ENCODE measurements at regions not wholly inside any gene's neighbourhood (a gene's known extent, or its start where the extent isn't known, plus 50 kb on each side); places are given as distances from the start of the nearest gene placed in this dataset.

DNA sequence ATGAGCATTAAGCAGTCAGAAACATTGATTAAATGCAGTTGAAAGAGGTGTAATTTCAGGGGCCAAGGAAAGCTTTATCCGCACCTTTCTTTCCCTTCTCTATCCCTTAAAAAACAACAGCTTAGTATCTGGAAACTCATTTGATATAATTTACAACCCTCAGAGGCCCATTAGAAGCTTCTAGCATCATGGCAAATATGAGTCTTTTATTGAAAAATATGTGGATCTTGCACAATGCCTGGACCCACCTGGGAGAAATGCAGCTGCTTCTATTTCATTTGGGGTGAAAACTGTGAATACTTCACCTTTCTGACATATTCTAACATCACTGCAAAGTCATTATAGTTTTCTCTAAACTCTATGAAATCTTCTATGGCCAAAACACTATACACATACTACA, 492.2 kb upstream of the PSMD7 start:
- Histone ChIP-seq H3K4me2 (ENCODE audit: low read length) (no peak overlapping the region), H3K9me3 (ENCODE audit: insufficient read depth, low read length) (no peaks in the 10 kb centered on the region), H3K27me3 (ENCODE audit: low read depth, low read length) (peaks cover 7% of the 10 kb centered on the region), H3K9ac (ENCODE audit: low read length) (no peak overlapping the region), H3K79me2 (ENCODE audit: low read length) (no peaks in the 10 kb centered on the region), H3K27ac (ENCODE audit: low read length) (no peak overlapping the region), H4K20me1 (ENCODE audit: insufficient read depth, low read length) (no peaks in the 10 kb centered on the region), H2AFZ (ENCODE audit: low read depth, low read length) (no peak overlapping the region), H3K36me3 (replicated peaks; ENCODE audit: low read depth, low read length) (no peaks in the 10 kb centered on the region), H3K4me1 (ENCODE audit: low read length) (no peaks in the 10 kb centered on the region), H3K4me3 (ENCODE audit: low read length) (no peak overlapping the region)
- no peak for TF ChIP-seq EZH2phosphoT487 (IDR thresholded peaks at IDR 0.05; ENCODE audit: low read depth)
- TF ChIP-seq, protein P1, sequence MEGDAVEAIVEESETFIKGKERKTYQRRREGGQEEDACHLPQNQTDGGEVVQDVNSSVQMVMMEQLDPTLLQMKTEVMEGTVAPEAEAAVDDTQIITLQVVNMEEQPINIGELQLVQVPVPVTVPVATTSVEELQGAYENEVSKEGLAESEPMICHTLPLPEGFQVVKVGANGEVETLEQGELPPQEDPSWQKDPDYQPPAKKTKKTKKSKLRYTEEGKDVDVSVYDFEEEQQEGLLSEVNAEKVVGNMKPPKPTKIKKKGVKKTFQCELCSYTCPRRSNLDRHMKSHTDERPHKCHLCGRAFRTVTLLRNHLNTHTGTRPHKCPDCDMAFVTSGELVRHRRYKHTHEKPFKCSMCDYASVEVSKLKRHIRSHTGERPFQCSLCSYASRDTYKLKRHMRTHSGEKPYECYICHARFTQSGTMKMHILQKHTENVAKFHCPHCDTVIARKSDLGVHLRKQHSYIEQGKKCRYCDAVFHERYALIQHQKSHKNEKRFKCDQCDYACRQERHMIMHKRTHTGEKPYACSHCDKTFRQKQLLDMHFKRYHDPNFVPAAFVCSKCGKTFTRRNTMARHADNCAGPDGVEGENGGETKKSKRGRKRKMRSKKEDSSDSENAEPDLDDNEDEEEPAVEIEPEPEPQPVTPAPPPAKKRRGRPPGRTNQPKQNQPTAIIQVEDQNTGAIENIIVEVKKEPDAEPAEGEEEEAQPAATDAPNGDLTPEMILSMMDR (IDR thresholded peaks at IDR 0.05; ENCODE audit: low read depth, low read length), result no peak

GRCh38 chr16:73798471-73798870, 498.1 kb upstream of the PSMD7 start:
- H2AFZ ChIP-seq (ENCODE audit: low read depth, low read length), result no peak overlapping the region
- TF ChIP-seq EZH2phosphoT487 (IDR thresholded peaks at IDR 0.05; ENCODE audit: low read depth), result no peak
- TF ChIP-seq, protein P1 (IDR thresholded peaks at IDR 0.05; ENCODE audit: low read depth, low read length), result no peak
- no peaks in the 10 kb centered on the region for H3K79me2 ChIP-seq (ENCODE audit: low read length)
- no peak overlapping the region for H3K9ac ChIP-seq (ENCODE audit: low read length)
- no peaks in the 10 kb centered on the region for H3K4me1 ChIP-seq (ENCODE audit: low read length)
- no peaks in the 10 kb centered on the region for H4K20me1 ChIP-seq (ENCODE audit: insufficient read depth, low read length)
- no peaks in the 10 kb centered on the region for H3K36me3 ChIP-seq (replicated peaks; ENCODE audit: low read depth, low read length)
- no peak overlapping the region for H3K4me2 ChIP-seq (ENCODE audit: low read length)
- peaks cover 9% of the 10 kb centered on the region; the same call in 1 of the 2 replicates for H3K27me3 ChIP-seq (ENCODE audit: low read depth, low read length)
- H3K27ac ChIP-seq (ENCODE audit: low read length), result no peak overlapping the region
- no peaks in the 10 kb centered on the region for H3K9me3 ChIP-seq (ENCODE audit: insufficient read depth, low read length)
- no peak overlapping the region for H3K4me3 ChIP-seq (ENCODE audit: low read length)

DNA sequence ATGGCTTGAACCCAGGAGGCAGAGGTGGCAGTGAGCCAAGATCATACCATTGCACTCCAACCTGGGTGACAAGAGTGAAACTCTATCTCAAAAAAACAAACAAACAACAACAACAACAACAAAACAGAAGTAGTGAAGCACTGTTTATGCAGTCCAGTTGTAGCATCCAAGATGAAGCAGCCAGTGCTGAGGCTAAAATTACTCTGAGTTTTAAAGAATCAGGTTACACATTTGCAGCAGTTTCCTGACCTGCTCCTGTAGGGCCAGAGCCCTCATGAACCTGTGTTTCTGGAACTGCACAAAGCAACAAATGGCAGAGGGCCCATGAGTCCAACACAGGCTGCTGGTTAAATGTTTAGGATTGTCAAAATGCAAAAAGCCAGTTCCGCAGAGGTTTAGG, 499.5 kb upstream of the PSMD7 start:
- H3K27me3 ChIP-seq (ENCODE audit: low read depth, low read length), result peaks cover 17% of the 10 kb centered on the region; the same call in 1 of the 2 replicates
- H3K4me3 ChIP-seq (ENCODE audit: low read length), result no peak overlapping the region
- H3K79me2 ChIP-seq (ENCODE audit: low read length), result no peaks in the 10 kb centered on the region
- TF ChIP-seq, protein P1 (IDR thresholded peaks at IDR 0.05; ENCODE audit: low read depth, low read length), result no peak
- no peak for TF ChIP-seq EZH2phosphoT487 (IDR thresholded peaks at IDR 0.05; ENCODE audit: low read depth)
- no peak overlapping the region for H3K9ac ChIP-seq (ENCODE audit: low read length)
- no peak overlapping the region for H3K4me2 ChIP-seq (ENCODE audit: low read length)
- no peaks in the 10 kb centered on the region for H3K4me1 ChIP-seq (ENCODE audit: low read length)
- H3K36me3 ChIP-seq (replicated peaks; ENCODE audit: low read depth, low read length), result no peaks in the 10 kb centered on the region
- no peak overlapping the region for H2AFZ ChIP-seq (ENCODE audit: low read depth, low read length)
- no peaks in the 10 kb centered on the region for H3K9me3 ChIP-seq (ENCODE audit: insufficient read depth, low read length)
- no peak overlapping the region for H3K27ac ChIP-seq (ENCODE audit: low read length)
- no peaks in the 10 kb centered on the region for H4K20me1 ChIP-seq (ENCODE audit: insufficient read depth, low read length)

DNA sequence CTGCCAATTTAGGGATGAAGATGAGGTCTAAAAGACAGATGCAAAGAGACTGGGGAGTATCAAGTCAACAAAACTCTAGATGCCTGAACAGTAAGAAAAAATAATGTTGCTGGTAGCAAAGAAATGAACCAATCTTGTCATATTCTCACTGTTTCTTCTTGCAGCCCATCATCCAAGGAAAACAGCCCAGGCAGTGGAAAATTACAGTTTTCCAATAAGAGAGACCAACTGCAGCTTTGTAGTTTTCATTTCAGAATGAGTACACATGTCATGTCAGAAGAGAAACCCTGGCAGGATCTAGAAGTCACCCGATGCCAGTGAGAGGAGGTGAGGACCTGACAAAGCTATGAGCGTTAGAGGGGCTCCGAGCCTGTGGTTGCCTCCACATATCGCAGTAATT, 500.4 kb upstream of the PSMD7 start:
- no peak overlapping the region for H3K9ac ChIP-seq (ENCODE audit: low read length)
- no peaks in the 10 kb centered on the region for H4K20me1 ChIP-seq (ENCODE audit: insufficient read depth, low read length)
- H3K4me1 ChIP-seq (ENCODE audit: low read length), result no peaks in the 10 kb centered on the region
- TF ChIP-seq, protein P1 (IDR thresholded peaks at IDR 0.05; ENCODE audit: low read depth, low read length), result no peak
- TF ChIP-seq EZH2phosphoT487 (IDR thresholded peaks at IDR 0.05; ENCODE audit: low read depth), result no peak
- no peak overlapping the region for H3K27ac ChIP-seq (ENCODE audit: low read length)
- H3K4me3 ChIP-seq (ENCODE audit: low read length), result no peak overlapping the region
- no peaks in the 10 kb centered on the region for H3K79me2 ChIP-seq (ENCODE audit: low read length)
- H3K9me3 ChIP-seq (ENCODE audit: insufficient read depth, low read length), result no peaks in the 10 kb centered on the region
- peaks cover 17% of the 10 kb centered on the region; the same call in 1 of the 2 replicates for H3K27me3 ChIP-seq (ENCODE audit: low read depth, low read length)
- H3K36me3 ChIP-seq (replicated peaks; ENCODE audit: low read depth, low read length), result no peaks in the 10 kb centered on the region
- no peak overlapping the region for H2AFZ ChIP-seq (ENCODE audit: low read depth, low read length)
- H3K4me2 ChIP-seq (ENCODE audit: low read length), result no peak overlapping the region
